ENCODE measurements at regions not wholly inside any gene's neighbourhood (a gene's known extent, or its start where the extent isn't known, plus 50 kb on each side); places are given as distances from the start of the nearest gene placed in this dataset.

DNA sequence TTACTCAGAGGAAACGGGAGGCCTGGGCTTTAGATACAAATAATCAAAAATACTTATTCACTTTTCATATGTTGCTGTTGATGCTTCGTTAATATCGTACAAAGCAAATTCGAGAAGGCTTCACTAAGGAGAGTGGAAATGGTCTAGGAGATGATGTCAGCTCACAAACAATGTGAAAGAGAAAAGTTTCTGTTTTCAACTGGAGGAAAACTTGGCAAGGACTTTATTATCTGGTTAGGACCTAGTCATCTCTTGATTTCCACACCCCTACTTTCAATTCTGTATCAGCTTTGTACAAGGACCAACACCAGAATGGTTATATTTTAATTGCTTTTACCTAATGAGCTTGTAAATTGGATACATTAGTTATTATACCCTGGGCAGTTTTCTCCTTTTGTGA is 88.0 kb downstream of the SLC10A2 start:
- Histone ChIP-seq H3K4me1 (ENCODE audit: insufficient read depth, low read length) (no peaks in the 10 kb centered on the region), H3K4me2 (ENCODE audit: insufficient read depth, low read length) (no peak overlapping the region), H4K20me1 (ENCODE audit: insufficient read depth, low read length) (no peaks in the 10 kb centered on the region), H3K9me3 (ENCODE audit: low read depth, low read length) (peaks cover 2% of the 10 kb centered on the region), H3K79me2 (ENCODE audit: insufficient read depth, low read length) (no peaks in the 10 kb centered on the region), H3K27me3 (ENCODE audit: insufficient read depth, low read length) (no peaks in the 10 kb centered on the region), H3K27ac (ENCODE audit: low read depth, low read length) (no peak overlapping the region), H2AFZ (ENCODE audit: low read length) (no peak overlapping the region), H3K36me3 (ENCODE audit: insufficient read depth, low read length) (no peaks in the 10 kb centered on the region), H3K4me3 (ENCODE audit: insufficient read depth, low read length) (no peak overlapping the region)
- TF ChIP-seq, protein P1, sequence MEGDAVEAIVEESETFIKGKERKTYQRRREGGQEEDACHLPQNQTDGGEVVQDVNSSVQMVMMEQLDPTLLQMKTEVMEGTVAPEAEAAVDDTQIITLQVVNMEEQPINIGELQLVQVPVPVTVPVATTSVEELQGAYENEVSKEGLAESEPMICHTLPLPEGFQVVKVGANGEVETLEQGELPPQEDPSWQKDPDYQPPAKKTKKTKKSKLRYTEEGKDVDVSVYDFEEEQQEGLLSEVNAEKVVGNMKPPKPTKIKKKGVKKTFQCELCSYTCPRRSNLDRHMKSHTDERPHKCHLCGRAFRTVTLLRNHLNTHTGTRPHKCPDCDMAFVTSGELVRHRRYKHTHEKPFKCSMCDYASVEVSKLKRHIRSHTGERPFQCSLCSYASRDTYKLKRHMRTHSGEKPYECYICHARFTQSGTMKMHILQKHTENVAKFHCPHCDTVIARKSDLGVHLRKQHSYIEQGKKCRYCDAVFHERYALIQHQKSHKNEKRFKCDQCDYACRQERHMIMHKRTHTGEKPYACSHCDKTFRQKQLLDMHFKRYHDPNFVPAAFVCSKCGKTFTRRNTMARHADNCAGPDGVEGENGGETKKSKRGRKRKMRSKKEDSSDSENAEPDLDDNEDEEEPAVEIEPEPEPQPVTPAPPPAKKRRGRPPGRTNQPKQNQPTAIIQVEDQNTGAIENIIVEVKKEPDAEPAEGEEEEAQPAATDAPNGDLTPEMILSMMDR (IDR thresholded peaks at IDR 0.05; ENCODE audit: extremely low read depth, low read depth, low read length) = no peak
- no peak for DNase-seq (ENCODE audit: insufficient read length, low spot score, missing footprints)

DNA sequence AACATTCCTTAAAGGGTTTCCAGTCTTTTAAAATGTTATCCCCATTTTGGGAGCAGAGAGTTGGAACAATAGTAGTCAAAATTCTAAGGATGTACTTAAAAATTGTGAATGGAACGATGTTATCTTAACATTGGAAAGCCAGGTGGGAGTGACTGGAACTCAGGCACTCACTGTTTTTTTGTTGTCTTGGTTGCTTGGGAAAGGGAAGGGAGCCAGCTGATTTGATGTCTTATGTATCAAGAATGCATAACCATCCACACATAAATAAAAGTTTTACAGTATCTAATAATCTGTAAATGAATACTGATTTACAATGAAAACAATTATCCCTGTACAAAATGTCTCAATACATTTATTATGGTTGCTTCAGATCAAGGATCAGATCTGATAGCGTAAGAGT is 88.7 kb downstream of the SLC10A2 start:
- Histone ChIP-seq H3K9me3 (ENCODE audit: low read depth, low read length) (peaks cover 2% of the 10 kb centered on the region), H3K79me2 (ENCODE audit: insufficient read depth, low read length) (no peaks in the 10 kb centered on the region), H3K36me3 (ENCODE audit: insufficient read depth, low read length) (no peaks in the 10 kb centered on the region), H3K27me3 (ENCODE audit: insufficient read depth, low read length) (no peaks in the 10 kb centered on the region), H4K20me1 (ENCODE audit: insufficient read depth, low read length) (no peaks in the 10 kb centered on the region), H3K4me3 (ENCODE audit: insufficient read depth, low read length) (no peak overlapping the region), H2AFZ (ENCODE audit: low read length) (no peak overlapping the region), H3K27ac (ENCODE audit: low read depth, low read length) (no peak overlapping the region), H3K4me2 (ENCODE audit: insufficient read depth, low read length) (no peak overlapping the region), H3K4me1 (ENCODE audit: insufficient read depth, low read length) (no peaks in the 10 kb centered on the region)
- no peak for DNase-seq (ENCODE audit: insufficient read length, low spot score, missing footprints)
- TF ChIP-seq, protein P1 (IDR thresholded peaks at IDR 0.05; ENCODE audit: extremely low read depth, low read depth, low read length) = no peak

DNA sequence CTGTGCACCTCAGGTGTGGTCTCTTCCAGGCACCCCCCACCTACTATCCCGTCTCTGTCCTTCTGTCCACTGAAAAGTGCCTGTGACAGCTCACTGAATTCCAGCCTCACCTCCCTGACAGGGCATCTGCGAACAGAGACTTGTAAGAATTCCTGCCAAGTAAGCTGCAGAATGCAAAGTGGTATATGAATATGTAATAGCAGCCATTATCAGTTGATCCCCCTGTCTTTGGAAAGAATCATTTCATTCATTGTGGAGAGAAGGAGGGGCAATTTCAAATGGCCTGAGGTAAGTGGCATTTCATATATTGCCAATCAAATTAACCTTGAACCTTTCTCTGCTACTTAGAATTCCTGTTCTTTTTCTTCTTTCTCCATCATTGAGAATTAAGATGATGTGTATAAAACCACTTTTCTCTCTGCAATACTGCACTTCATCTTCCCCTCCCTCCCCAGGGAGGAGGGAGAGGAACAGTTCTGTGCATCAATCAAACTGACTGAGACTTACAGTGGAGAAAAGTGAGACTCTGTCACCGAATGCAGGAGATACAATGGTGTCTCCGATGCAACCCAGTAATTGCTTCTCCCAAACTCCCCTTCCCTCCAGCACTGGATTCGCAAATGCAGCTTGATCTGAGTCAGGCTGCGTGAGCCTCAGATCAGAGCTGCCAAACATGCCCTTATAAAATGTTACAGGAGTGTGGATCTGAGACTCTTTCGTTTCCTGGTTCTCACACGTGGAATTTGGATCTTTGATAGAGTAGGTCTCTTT is 91.7 kb downstream of the SLC10A2 start:
- H3K79me2 ChIP-seq (ENCODE audit: insufficient read depth, low read length) = no peaks in the 10 kb centered on the region
- H4K20me1 ChIP-seq (ENCODE audit: insufficient read depth, low read length) = no peaks in the 10 kb centered on the region
- H2AFZ ChIP-seq (ENCODE audit: low read length) = no peak overlapping the region
- H3K9me3 ChIP-seq (ENCODE audit: low read depth, low read length) = no peaks in the 10 kb centered on the region
- no peaks in the 10 kb centered on the region for H3K4me1 ChIP-seq (ENCODE audit: insufficient read depth, low read length)
- no peaks in the 10 kb centered on the region for H3K36me3 ChIP-seq (ENCODE audit: insufficient read depth, low read length)
- H3K4me2 ChIP-seq (ENCODE audit: insufficient read depth, low read length) = no peak overlapping the region
- no peak overlapping the region for H3K4me3 ChIP-seq (ENCODE audit: insufficient read depth, low read length)
- no peaks in the 10 kb centered on the region for H3K27me3 ChIP-seq (ENCODE audit: insufficient read depth, low read length)
- no peak overlapping the region for H3K27ac ChIP-seq (ENCODE audit: low read depth, low read length)
- DNase-seq (ENCODE audit: insufficient read length, low spot score, missing footprints) = no peak
- TF ChIP-seq, protein P1 (IDR thresholded peaks at IDR 0.05; ENCODE audit: extremely low read depth, low read depth, low read length) = no peak

DNA sequence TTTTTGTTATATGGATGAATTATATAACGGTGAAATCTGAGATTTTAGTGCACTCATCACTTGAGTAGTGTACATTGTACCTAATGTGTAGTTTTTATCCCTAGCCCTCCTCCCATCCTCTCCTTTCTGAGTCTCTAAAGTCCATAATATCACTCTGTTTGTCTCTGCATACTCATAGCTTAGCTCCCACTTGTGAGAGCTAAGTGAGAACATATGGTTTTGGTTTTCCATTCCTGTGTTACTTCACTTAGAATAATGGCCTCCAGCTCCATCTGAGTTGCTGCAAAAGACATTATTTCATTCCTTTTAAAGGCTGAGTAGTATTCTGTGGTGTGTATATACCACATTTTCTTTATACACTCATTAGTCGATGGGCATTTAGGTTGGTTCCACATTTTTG is 94.0 kb downstream of the SLC10A2 start:
- no peak overlapping the region for H3K4me2 ChIP-seq (ENCODE audit: insufficient read depth, low read length)
- DNase-seq (ENCODE audit: insufficient read length, low spot score, missing footprints) = no peak

More for the DNA sequence above, 94.0 kb downstream of the SLC10A2 start:
- no peak overlapping the region for H2AFZ ChIP-seq (ENCODE audit: low read length)
- H3K4me1 ChIP-seq (ENCODE audit: insufficient read depth, low read length) = no peaks in the 10 kb centered on the region
- no peaks in the 10 kb centered on the region for H3K36me3 ChIP-seq (ENCODE audit: insufficient read depth, low read length)
- TF ChIP-seq, protein P1 (IDR thresholded peaks at IDR 0.05; ENCODE audit: extremely low read depth, low read depth, low read length) = no peak
- H3K4me3 ChIP-seq (ENCODE audit: insufficient read depth, low read length) = no peak overlapping the region
- H4K20me1 ChIP-seq (ENCODE audit: insufficient read depth, low read length) = no peaks in the 10 kb centered on the region
- H3K79me2 ChIP-seq (ENCODE audit: insufficient read depth, low read length) = no peaks in the 10 kb centered on the region
- no peaks in the 10 kb centered on the region for H3K27me3 ChIP-seq (ENCODE audit: insufficient read depth, low read length)
- no peaks in the 10 kb centered on the region for H3K9me3 ChIP-seq (ENCODE audit: low read depth, low read length)
- H3K27ac ChIP-seq (ENCODE audit: low read depth, low read length) = no peak overlapping the region

Data from osteoblast (primary cell).